Stimulated activated CD4-positive, alpha-beta T cell treated with anti-CD3 and anti-CD28 coated beads, Interleukin-1b, Interleukin-23, amount 100 ng/mL, for 24 hours (primary cell): ENCODE measurements at regions not wholly inside any gene's neighbourhood (a gene's known extent, or its start where the extent isn't known, plus 50 kb on each side); places are given as distances from the start of the nearest gene placed in this dataset.

Experiments used
- DNase-seq, 4 experiments: peaks; one replicate each; pipeline ENCODE4 v3.0.0-alpha.2; 2020; ENCODE audit warnings: low read depth in 4 of 4, low spot score in 1 of 4

DNA sequence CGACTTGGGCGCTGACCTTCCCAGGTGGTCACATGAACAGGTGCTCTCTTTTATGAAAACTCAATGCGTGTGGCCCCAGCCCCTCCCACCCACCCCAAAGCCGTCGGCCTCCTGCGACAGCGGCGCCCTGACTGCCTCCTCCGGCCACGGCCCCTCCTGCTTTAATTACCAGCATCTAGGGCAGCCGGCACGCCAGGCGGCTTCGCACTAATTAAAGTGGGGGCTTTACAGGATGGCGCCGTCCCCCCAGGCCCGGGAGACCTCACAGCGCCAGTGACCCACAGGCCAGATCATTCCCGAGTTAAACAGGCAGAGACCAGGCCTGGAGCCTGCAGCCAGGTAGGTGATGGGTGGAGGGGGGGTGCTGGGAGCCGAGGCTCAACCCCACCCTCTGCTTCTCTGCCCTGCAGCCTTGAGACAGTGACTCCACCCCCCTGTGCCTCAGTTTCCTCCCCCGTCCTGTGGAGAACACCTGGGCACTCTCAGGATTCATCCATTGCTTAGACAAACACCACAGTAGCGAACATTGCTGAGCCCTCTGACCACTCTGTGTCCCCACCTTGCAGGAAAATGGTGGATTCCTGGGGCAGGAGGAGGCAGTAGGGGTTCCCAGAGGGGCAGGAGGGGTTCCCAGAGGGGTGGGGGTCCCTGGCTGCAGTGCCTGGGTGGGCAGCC is 100.8 kb downstream of the MICALL2 start:
- DNase-seq = no peak

DNA sequence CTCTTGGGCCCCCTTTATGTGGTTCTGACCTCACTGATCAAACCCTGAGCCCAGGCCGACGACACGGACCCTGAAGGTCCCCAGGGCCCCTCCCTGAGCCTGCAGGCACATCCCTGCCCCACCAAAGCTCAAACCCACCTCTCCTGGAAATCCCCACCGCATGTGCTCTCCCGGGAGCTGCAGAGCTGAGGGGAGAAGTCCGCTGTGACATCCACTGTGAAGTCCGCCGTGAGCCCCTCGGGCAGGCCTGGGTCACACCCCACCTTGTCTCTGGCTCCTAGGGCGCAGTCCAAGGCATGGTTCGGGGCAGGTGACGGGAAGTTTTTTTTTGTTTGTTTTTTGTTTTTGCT is 100.2 kb downstream of the MICALL2 start:
- DNase-seq = no peak

DNA sequence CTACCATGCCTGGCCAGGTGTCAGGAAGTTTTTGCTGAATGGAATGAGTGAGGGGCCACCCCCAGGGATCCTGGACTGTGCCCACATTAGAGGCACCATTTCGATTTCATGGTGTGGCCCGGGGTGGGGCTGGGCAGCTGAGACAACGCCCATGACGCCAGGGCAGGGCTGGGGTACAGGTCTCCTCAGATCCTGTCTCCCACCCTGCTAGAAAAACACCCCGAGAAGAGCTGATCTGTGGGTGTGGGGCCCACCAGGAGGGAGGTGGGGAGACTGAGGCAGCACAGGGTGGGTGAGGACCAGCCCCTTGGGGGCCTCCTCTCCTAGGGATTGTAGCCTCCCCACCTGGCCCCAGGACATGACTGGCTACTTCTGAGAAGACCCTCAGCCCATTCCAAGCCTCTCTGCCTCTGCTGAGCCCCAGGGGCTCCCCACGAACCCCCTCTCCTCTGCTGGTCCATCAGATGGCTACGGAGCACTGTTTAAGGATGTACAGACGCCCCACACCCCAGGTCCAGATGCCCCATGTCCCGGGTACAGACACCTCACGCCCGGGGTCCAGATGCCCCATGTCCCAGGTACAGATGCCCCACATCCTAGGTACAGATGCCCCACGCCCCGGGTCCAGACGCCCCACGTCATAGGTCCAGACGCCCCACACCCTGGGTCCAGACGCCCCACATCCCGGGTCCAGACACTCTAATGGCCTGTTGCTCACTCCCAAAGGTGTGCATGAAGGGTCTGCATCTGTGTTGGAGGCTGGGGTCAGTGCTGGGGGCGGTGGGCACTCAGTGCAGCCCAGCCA is 99.4 kb downstream of the MICALL2 start:
- DNase-seq = no peak

DNA sequence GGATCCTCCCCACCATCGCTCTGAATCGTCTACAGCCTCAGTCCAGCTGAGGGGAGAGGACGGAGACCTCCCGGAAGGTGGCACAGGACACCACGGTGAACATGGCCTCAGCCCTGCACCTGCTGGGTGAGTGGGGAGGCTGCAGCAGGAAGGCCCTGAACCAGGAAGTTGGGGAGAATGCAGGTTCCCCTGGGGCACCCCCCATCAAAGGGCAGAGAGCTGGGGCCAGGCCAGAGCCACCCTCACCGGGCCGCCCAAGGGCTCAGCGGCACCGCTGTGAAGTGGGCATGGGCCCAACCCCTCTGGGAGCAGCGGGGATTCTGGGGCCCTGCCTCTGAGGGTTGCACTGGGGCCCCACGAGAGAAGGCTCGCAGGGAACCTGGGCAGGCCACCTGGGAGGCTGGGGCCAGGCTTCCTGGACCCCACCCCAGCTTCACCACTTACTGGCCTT is 98.7 kb downstream of the MICALL2 start:
- no peak for DNase-seq

DNA sequence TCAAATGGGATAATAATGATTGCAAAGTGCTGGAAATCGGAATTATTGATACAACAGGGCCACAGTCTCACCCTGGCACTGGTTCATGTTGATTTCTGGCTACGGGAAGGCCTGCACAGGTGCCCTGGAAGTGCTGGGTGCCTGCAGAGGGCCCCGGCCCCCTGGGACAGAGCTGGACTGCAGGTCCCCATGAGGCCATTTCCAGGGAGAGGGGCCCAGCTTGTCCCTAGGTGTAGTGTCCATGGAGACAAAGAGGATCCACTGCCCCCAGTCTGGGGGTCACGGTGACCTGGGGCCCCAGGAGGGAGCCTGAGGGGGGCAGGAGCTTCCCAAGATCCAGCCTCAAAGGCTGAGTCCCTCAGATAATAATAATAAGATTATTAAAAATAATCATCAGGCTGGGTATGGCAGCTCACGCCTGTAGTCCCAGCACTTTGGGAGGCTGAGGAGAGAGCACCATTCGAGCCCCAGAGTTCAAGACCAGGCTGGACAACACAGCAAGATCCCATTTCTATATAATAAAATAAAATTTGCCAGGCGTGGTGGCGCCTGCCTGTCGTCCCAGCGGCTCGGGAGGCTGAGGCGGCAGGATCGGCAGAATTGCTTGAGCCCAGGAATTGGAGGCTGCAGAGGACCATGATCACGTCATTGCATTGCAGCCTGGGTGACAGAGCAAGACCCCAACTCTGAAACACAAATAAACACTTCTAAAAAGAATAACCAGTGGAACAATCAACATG is 98.1 kb downstream of the MICALL2 start:
- DNase-seq = no peak

DNA sequence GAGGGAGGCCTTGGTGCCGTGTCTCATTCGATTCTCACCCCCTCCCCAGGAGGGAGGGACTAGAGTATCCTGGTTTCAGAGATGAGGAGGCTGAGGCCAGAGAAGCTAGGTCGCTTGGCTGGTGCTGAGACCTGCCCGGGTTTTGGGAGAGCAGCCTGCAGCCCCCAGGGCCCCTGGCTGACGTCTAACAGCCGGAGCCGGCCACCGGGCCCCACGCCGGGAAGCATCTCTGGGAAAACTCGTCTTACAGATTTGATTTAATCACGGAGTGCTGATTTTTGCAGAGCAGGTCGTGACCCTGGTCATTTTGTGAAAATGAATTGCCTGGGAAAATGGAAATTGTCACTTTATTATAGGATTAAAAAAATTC is 97.5 kb downstream of the MICALL2 start:
- no peak for DNase-seq

DNA sequence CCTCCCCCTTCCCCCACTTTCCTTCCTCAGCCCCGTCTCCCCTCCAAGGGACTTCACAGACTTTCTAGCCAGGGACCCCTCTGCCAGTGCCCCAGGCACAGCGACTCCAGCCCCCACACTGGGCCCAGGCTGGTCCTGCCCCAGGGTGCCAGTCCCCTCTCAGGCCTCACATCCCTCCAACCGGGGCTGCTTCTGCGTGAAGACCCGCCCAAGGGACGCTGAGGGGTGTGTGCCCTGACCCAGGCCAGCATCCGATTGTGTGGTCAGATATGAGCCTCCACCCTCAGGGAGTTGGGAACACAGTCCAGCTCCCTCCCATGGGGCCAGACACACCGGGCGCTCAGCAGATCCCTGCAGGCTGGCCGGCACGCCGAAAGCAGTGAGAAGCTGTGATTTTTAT is 97.0 kb downstream of the MICALL2 start:
- no peak for DNase-seq

DNA sequence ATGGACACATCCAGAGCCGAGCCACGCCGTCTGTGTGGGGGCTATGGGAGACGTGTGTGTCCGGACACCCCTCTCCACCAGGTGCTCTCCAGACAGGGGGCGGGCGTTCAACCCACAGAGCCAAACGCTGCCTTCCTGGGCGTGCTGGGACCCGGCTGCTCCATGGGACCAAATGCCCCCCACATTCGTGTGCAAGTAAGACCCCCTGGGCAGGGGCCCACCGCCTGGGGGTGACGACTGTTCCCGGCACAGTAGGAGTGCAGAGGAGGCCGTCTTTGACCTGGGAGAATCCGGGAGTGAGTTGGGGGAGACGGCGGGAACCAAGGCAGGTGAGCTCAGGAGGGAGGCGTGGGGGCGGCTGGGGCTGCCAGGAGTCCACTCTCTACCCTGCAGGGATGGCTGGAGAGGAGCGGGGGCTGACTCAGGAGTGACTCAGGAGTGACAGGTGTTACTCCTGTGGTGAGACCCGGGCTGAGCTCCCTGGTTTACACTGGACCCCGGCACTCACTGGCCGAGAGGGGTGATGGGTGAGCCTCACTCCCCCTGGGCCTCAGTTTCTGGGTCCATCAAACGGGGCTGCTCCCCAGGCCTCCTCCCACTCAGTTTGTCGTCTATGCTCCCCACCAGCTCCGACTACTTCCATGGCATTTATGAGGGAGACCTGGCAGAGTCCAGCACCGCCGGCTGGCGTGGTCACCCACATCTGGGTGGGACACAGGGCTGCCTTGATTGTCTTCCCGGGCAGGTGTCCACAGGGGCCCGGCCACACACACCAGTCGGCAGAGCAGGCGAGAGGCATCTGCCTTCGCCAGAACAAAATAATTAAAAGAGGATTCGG is 95.0 kb downstream of the MICALL2 start:
- no peak for DNase-seq

DNA sequence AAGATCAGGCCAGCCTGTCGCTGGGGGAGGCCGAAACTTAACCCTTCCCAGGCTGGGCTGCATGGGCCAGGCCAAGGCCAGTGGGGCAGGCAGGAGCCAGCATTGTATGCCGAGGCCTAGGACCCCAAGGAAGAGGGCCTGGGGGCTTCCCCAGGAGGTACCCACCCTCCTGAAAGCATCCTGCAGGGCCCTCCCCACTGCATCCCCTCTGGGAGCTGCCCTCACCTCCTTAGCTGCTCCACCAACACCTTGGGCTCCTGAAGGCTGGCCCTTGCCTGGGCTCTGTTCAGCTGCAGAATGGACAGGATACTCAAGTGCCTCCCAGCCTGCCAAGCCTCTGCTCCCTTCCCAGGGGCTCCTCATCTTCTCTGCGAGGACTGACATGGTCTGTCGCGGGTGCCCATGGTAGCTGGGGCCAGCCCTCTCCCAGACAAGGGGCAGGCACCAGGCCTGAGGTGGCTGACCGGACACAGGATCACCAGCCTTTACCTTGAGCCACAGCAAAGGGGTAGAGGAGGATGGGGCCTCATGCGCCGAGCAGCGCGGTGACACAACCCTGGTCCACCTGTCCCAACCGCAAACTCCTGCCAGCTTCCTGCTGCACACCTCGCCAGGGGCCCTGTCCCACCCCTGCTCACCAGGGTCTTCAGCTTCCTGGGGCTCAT is 94.2 kb downstream of the MICALL2 start:
- no peak for DNase-seq

DNA sequence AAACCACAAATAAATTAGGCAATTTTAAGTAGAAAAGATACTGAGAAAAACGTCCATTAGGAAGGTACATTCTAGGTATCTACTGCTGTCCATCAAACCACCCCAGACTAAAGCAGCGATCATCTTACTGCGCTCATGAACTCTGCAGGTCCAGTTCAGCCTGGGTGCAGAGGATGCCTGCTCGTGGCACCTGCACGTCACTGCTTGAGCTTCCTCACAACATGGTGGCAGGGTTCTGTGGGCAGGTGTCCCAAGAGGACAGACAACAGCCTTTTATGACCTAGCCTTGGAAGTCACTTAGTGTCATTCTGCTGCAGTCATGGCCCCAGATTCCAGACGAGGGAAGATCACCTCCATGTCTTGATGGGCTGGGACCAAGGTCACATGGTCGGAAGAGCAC is 93.4 kb downstream of the MICALL2 start:
- no peak for DNase-seq

DNA sequence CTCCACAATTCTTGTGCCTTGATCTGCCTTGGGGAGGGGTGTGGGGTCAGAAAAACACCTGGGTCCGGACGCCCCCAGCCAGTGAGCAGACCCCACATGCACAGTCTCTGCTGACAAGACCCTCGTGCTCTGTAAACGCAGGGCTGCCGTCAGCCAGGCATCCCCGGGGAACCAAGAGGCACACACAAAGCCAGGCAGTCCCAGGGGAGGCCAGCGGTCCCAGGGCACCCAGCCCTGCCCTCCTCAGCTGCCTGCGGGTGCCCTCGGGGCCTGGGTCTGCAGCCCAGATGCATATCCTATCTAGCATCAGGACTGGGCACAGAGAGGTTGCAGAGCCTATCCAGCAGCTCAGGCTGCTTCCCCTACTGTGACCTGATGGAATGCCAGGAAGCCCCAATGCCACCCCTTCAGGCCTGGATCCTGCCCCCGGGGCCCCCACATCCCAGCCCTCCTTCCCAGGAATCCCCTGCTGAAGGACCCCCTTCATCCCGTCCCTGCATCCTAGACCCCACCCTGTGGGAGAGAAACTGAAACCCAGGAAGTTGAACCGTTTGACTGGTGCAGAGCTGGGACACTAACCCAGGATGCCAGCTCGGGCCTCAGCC is 92.4 kb downstream of the MICALL2 start:
- no peak for DNase-seq

DNA sequence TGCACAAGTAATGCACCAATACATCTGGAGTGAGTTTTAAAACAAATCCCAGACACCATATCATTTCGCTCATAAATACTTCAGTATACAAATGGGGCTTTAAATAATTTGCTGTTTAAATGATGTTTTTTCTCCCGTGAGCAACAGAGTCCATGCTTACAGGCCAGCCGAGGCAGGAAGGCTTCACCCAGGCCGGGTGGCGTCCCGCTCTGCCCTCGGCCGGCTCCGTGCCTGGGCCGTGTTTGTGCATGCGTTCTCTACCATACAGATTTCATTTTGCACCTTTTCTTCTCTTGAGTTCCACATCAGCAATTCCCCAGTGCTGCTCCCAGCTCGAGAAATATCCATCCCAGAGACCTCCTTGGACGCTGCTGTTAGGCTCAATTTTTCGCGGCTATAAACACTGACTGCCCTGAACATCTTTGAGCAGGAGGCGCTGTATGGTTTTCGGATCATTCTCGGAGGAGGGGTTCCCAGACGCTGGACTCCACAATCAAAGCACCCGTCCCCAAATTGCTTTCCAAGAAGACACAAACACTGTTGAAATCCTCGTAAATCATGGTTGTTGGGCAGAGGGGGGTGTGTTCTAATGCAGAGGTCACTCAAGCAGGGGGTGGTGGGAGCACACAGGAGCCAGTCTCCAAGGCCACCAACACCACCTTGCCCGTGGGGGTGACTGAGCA is 91.6 kb downstream of the MICALL2 start:
- no peak for DNase-seq

DNA sequence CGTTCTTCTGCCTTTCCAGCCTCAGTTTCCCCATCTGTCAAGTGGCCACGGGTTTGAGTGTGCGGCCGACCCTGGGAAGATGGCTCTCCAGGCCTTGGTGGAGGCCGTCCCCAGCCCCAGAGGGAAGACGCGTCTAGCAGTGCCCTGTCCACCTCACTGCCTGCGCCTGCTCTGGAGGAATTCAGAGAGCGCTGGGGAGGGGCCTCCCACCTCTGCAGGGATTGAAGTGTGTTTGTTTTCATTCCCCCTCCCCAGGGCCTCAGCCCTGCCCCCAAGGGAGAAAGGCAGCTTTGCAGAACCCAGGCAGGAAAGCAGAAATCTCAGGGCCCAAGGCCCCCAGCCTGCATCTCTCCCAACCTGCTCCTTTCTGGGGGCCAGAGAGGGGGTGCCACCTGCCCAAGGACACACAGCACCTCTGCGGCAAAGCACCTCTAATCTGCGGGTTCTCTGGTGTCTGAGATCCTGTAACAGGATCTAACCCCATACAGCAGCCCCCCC is 91.0 kb downstream of the MICALL2 start:
- no peak for DNase-seq

DNA sequence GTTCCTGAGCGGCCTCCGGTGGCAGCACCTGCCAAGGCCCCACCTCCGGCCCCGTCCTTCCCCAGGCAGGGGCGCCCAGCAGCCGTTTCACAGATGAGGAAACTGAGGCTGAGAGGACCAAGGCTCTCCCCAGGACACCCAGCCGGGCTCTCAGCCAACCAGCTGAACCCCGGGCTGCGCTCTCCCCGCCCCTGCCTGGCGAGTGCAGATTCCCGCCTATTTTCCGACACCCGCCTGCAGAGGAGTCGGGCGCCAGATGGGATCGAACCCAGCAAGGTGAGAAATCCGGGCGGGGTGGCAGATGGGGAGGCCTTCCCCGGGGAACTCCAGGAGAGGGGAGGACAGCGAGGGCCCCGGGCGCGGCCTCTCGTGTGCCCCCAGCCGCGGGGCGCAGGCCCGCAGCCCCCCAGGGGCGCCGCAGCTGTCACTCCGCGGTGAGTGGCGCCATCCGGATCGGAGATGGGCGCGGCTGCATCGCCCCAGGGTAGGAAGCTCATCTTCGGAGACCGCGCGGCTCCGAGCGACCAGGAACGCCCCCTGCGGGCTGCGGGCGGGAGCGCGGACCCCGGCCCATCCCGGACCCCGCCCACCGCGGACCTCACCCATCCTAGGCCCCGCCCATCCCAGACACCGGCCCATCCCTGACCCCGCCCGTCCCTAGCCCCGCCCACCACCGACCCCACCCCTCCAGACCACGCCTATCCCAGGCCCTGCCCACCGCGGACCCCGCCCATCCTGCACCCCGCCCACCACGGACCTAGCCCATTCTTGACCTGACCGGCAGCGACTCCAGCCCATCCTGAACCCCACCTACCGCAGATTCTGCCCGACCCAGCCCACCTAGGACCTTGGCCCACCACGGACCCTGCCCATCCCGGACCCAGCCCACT is 90.3 kb downstream of the MICALL2 start:
- DNase-seq = peak in 2 of 4 experiments; percentile 6 to 33

DNA sequence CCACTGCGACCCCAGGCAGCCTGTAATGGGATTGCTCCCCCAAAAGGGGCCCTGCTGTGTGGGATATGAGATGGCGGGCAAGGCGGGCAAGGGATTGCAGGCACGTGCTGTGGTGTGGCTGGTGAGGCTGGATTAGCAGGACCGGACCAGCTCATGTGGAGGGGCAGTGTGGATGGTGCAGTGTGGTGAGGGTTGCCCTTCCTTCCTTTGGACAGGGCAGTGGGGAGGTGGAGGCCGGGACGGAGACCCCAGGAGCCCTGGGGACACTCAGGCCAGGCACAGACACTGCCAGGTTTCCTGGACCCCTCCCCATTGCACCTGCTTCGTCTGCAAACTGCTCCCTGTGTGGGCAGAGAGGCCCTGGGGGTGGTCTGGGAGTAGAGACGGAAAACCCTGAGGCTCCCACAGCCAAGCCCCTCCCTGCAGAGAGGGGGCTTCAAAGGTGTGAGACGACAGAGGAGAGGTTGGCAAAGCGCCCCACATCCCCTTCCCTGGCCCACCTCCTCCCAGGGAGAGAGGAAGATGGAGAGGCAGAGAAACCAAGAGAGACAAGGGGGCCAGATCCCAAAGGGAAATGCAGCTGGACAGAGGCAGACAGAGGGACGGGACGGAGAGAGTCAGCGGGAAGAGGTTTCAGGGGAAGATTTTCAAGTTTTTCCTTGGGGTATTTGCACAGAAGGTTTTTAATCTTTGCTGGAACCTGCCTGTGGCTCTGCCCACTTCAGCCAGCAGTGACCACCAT is 89.2 kb downstream of the MICALL2 start:
- no peak for DNase-seq

DNA sequence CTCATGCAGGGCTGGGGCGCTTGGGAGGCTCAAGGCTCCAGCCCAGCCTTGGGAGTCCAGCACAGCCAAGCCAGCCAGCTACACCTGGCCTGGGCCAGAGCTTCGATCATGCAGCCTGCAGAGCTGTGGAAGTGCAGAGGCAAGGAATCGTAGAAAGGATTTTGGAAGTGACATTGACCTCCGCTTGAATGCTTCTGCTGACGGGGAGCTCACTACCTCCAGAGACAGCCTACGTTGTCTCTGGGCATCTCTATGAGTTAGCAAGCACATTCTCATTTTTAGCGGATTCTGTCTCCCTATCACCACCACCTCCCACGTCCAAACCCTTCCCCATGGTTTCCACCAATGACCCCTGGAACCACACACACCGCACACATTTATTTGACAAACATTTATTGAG is 88.5 kb downstream of the MICALL2 start:
- DNase-seq = no peak

DNA sequence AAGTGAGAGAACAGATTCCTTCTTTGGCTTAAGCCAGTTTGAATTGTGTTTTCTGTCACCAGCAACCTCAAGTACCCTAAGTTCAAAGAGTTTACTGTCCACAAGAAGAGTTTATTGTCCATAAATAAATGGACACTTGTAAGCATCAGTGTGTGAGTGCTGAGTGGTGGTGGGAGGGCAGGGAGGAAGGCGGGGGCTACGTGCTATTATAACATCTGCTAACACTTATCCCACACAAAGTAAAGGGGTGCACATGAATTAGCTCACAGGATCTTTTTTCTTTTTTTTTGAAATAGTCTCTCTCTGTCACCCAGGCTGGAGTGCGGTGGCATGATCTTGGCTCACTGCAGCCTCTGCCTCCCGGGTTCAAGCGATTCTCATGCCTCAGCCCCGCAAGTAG is 87.2 kb downstream of the MICALL2 start:
- DNase-seq = no peak
